ENCODE measurements at regions not wholly inside any gene's neighbourhood (a gene's known extent, or its start where the extent isn't known, plus 50 kb on each side); places are given as distances from the start of the nearest gene placed in this dataset.

DNA sequence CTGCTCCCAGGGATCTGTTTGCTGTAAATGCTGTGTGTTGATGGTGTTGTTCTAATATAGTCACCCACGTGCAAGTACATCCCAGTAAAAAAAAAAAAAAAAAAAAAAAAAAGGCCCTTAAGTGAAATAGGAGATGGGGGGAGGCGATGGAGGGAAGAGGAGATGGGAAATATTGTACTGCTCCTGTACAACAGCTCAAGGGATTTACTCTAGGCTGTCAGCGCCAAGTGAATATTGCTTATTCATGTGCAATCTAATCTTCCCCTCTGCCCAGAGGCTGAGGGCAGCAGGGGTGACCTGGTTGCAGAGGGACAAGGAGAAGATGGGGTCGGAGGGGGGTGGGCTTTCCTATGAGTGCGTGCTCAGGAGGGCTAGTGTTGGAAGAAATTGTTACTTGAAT lies 206.2 kb upstream of the CADM1 start:
- no peaks in the 10 kb centered on the region for H3K36me3 Mint-ChIP-seq (ENCODE audit: insufficient read depth)

DNA sequence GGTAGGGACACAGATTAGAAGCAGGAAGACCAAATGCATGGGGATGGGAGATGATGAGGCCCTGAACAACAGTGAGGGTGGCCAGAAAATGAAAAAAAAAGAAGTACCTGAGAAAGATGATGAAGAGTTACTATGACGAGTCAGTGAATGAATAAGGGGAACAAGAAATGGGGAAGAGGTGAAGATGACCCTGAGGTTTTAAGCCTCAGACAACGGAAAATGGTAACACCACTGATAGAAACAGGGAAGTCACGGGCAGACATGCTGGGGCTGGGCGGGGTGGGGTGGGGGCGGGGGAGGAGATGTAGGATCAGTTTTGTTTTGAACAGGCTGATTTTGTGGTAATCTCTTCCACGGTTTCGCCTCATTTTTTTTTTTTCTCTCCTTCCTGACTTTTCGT lies 205.1 kb upstream of the CADM1 start:
- Mint-ChIP-seq H3K36me3 (ENCODE audit: insufficient read depth) (no peaks in the 10 kb centered on the region), H3K27ac (no peak overlapping the region), H3K27me3 (peaks cover 9 to 13% of the 10 kb centered on the region in 2 donors), H3K9me3 (no peaks in the 10 kb centered on the region), H3K4me3 (no peak overlapping the region), H3K4me1 (ENCODE audit: low read depth in 2 of 2) (no peaks in the 10 kb centered on the region)
- DNase-seq, result no peak
- ATAC-seq (replicated peaks), result peak; percentile 32

More for the DNA sequence above, 206.2 kb upstream of the CADM1 start:
- Mint-ChIP-seq H3K4me3 (no peak overlapping the region), H3K4me1 (ENCODE audit: low read depth in 2 of 2) (no peaks in the 10 kb centered on the region), H3K9me3 (no peaks in the 10 kb centered on the region), H3K27ac (no peak overlapping the region), H3K27me3 (peaks cover 9 to 21% of the 10 kb centered on the region in 2 donors)
- no peak for DNase-seq
- no peak for ATAC-seq (replicated peaks)

DNA sequence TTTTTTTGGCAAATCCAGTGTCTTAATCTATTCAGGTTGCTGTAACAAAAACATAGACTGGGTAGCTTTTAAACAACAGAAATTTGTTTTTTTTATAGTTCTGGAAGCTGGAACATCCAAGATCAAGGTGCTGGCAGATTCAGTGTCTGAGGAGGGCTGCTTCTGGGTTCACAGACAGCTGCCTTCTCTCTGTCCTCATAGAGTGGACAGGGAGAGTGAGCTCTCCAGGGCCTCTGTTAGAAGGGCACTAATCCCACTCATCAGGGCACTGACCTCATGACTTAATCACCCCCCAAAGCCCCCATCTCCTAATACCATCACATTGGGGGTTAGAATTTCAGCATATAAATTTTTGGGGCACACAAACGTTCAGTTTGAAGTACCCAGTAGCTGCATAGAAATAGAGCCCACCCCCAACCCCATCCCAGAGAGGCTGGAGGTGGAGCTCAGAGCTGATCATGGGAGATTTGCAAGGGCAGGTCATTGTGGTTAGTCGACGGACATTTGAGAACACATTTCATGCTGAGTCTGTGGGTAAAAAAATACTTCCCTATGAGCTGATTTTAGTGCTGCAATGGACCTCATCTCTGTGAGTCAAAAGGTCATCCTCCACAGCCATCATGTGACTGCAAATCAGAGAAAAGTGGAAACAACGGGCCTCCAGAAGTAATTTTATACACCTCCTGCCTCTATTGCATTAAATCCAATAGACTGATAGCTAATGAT lies 203.1 kb upstream of the CADM1 start:
- Mint-ChIP-seq H3K4me1 (ENCODE audit: low read depth in 2 of 2) (no peaks in the 10 kb centered on the region), H3K27ac (no peak overlapping the region), H3K36me3 (ENCODE audit: insufficient read depth) (no peaks in the 10 kb centered on the region), H3K9me3 (no peaks in the 10 kb centered on the region), H3K27me3 (peaks cover 9 to 14% of the 10 kb centered on the region in 2 donors), H3K4me3 (no peak overlapping the region)
- no peak for DNase-seq
- ATAC-seq (replicated peaks), result peak; percentile 16

DNA sequence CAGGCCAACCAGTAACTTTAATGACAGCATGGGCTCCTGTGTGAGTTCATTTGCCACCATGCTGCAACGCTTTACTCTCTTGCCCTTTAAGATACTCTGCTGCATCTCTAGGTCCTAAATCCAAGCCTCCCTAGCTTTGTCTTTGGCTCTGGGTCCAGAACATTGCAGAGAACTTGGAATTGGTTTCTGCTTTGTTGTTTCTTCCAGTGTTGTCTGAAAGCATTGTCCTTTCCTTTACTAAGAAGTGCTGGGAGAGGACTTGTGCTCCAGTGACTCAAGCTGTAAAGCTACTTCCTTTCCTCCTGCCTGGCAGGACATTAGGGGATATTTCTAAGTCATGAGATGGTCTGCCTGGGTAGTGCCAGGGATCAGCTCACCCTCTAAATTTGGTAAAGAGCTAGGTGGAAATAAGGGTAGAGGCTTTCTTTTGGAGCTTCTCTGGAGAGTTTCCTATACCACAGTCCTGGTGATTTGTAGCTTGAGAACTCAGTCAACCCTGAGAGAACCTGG lies 202.5 kb upstream of the CADM1 start:
- DNase-seq (no peak), ATAC-seq (replicated peaks) (no peak)
- no peak overlapping the region for H3K4me3 Mint-ChIP-seq
- no peaks in the 10 kb centered on the region for H3K4me1 Mint-ChIP-seq (ENCODE audit: low read depth in 2 of 2)
- peaks cover 9 to 21% of the 10 kb centered on the region in 2 donors for H3K27me3 Mint-ChIP-seq
- no peak overlapping the region for H3K27ac Mint-ChIP-seq
- H3K9me3 Mint-ChIP-seq, result no peaks in the 10 kb centered on the region
- H3K36me3 Mint-ChIP-seq (ENCODE audit: insufficient read depth), result no peaks in the 10 kb centered on the region

DNA sequence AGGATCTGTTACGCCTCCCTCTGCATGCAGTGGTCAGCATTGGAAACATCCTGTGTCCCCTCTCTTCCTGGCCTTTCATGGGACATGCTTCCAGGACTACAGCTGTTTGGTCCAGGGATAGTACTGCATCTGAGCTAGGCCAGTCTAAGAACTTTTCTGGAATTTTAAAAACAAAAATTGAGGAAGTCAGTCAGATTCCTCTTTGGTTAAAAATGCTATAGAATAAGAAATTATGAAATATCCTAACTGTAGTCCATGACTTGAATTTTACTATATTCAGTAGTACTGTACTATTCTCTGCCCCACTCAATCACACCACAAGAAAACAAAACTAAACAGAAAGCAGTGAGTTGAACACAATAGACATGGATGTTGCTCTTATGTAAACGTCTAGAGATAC lies 201.0 kb upstream of the CADM1 start:
- Mint-ChIP-seq H3K27ac (no peak overlapping the region), H3K4me3 (no peak overlapping the region), H3K4me1 (ENCODE audit: low read depth in 2 of 2) (no peaks in the 10 kb centered on the region), H3K27me3 (peaks cover 13 to 23% of the 10 kb centered on the region in 2 donors), H3K9me3 (no peaks in the 10 kb centered on the region), H3K36me3 (ENCODE audit: insufficient read depth) (no peaks in the 10 kb centered on the region)
- ATAC-seq (replicated peaks) (no peak), DNase-seq (no peak)

DNA sequence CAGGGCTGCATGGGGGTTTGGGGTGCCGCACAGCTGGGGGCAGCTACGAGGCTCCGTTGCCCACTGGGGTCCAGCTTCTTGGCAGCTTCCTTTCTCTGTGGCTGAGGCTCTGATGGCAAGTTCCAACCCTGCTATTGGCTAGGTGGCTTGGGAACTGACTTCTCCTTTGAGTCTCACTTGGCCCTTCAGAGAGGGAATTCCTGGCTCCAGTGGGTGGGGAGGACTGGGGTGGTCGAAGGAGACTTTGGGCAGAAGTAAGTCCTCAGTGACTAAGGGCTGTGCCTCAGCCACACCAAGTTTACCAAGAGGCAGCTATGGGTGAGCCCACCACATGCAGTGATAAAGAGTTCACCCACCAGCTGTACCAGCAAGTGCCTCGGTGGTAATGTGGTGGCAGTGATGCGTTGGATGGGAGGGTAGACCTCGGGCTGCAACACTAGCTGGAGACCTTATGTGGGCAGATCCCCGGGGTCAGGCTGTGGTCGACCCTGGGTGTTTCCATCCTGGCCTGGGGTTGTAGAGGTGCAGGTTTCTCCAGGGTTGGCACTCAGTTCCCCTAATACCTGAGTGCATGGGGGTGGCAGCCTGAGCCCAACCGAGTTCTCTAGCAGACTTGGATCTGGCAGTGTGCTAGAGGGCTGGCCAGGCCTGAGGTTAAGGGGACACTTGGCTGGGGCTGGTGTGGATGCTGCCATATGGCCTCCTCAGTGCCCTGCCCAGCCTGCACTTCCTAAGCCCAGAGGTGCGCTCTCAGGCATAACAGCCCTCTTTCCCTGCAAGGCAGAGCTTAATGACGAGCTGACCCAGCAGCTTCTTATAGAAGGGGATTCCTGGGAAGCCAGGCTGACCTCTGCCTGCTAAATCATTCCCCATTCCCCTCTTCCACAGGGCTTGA lies 197.0 kb upstream of the CADM1 start:
- DNase-seq (no peak), ATAC-seq (replicated peaks) (no peak)
- H3K27me3 Mint-ChIP-seq, result peaks cover 17 to 18% of the 10 kb centered on the region in 2 donors
- H3K9me3 Mint-ChIP-seq, result no peaks in the 10 kb centered on the region
- no peaks in the 10 kb centered on the region for H3K36me3 Mint-ChIP-seq (ENCODE audit: insufficient read depth)
- no peaks in the 10 kb centered on the region for H3K4me1 Mint-ChIP-seq (ENCODE audit: low read depth in 2 of 2)
- no peak overlapping the region for H3K27ac Mint-ChIP-seq
- H3K4me3 Mint-ChIP-seq, result no peak overlapping the region

DNA sequence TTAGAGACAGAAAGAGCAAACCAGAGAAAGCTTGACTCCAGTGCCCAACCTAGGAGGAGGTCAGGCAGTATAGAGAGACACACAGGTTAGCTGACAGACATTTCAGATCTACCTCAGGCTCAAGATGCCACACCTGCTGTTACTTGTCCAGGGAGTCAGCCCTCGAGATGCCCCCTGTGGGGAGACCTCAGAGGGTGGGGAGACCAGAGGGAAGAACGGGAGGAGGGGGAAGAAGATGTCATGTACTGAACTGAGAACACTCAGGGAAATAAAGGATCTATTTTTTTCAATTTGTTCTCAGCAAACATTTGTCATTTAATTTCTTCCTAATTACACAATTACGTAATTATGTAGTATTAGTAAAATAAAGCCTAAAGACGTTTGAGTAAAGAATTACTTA lies 196.3 kb upstream of the CADM1 start:
- no peak for ATAC-seq (replicated peaks)
- no peaks in the 10 kb centered on the region for H3K4me1 Mint-ChIP-seq (ENCODE audit: low read depth in 2 of 2)
- no peak overlapping the region for H3K27ac Mint-ChIP-seq
- H3K9me3 Mint-ChIP-seq, result no peaks in the 10 kb centered on the region
- H3K27me3 Mint-ChIP-seq, result peaks cover 24 to 25% of the 10 kb centered on the region in 2 donors
- no peak overlapping the region for H3K4me3 Mint-ChIP-seq
- no peaks in the 10 kb centered on the region for H3K36me3 Mint-ChIP-seq (ENCODE audit: insufficient read depth)
- no peak for DNase-seq

DNA sequence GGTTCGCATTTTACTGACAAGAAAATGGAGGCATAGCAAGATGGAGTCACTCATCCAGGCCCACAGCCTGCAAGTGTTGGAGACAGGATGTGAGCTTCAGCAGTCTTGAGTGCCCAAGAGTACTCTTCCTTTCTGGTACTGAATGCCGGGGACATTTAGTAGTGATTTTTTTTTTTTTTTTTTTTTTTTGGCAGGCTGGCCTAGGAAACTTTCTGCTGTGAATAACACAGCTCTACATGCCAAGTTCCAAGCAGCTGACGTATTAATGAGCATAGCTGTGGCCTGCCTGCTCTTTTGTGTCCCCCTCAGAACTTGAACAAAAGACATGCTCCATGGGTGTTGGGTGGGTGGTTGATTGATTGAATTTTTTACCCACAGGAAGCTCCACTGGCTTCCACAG lies 195.5 kb upstream of the CADM1 start:
- no peaks in the 10 kb centered on the region for H3K4me1 Mint-ChIP-seq (ENCODE audit: low read depth in 2 of 2)
- H3K36me3 Mint-ChIP-seq (ENCODE audit: insufficient read depth), result no peaks in the 10 kb centered on the region
- DNase-seq (no peak), ATAC-seq (replicated peaks) (no peak)
- peaks cover 25 to 29% of the 10 kb centered on the region in 2 donors for H3K27me3 Mint-ChIP-seq
- no peaks in the 10 kb centered on the region for H3K9me3 Mint-ChIP-seq
- H3K4me3 Mint-ChIP-seq, result no peak overlapping the region
- H3K27ac Mint-ChIP-seq, result no peak overlapping the region

DNA sequence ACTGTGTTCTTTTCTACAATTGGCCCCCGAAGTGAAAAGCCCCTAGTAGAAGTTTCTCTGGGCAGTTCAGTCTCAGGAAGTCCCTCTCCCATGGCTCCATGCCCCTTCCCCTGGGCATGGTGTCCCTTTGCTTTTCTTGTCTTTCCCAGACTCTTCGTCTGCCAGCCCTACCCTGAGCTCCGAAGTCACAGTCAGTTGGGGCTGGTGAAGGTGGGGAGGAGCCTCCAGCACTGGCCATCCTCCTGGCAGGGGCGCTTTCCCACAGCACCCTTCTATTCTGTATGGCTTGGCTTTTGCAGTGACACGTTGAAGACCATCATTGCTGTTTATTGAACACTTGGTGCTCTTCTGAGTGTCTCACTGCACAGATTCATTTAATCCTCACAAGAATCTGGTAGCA lies 195.1 kb upstream of the CADM1 start:
- ATAC-seq (replicated peaks) (no peak), DNase-seq (no peak)
- no peaks in the 10 kb centered on the region for H3K36me3 Mint-ChIP-seq (ENCODE audit: insufficient read depth)
- no peak overlapping the region for H3K4me3 Mint-ChIP-seq
- H3K9me3 Mint-ChIP-seq, result no peaks in the 10 kb centered on the region
- peaks cover 25 to 29% of the 10 kb centered on the region in 2 donors for H3K27me3 Mint-ChIP-seq
- H3K27ac Mint-ChIP-seq, result no peak overlapping the region
- no peaks in the 10 kb centered on the region for H3K4me1 Mint-ChIP-seq (ENCODE audit: low read depth in 2 of 2)

DNA sequence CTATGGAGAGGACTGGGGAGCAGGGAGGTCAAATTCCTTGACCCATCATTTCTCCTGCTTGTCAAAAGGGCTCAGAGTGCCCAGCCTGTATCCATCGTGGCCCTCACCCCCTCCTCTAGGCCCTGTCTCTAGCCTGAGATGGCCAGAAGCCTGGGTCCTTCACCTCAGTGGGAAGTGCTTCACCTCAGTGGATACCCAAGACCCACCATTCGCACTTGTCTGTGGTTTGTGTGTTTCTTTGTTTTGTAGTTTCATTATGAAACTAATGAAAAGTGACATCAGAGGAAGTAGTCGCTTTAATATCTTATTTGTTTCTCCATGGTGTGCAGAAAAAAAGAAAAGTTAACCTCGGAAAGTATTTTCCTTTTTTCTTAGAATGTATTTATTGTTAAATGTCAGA lies 194.0 kb upstream of the CADM1 start:
- ATAC-seq (replicated peaks) (no peak), DNase-seq (no peak)
- Mint-ChIP-seq H3K36me3 (ENCODE audit: insufficient read depth) (no peaks in the 10 kb centered on the region), H3K4me3 (no peak overlapping the region), H3K27me3 (peaks cover 25 to 29% of the 10 kb centered on the region in 2 donors), H3K27ac (no peak overlapping the region), H3K9me3 (no peaks in the 10 kb centered on the region), H3K4me1 (ENCODE audit: low read depth in 2 of 2) (no peaks in the 10 kb centered on the region)

DNA sequence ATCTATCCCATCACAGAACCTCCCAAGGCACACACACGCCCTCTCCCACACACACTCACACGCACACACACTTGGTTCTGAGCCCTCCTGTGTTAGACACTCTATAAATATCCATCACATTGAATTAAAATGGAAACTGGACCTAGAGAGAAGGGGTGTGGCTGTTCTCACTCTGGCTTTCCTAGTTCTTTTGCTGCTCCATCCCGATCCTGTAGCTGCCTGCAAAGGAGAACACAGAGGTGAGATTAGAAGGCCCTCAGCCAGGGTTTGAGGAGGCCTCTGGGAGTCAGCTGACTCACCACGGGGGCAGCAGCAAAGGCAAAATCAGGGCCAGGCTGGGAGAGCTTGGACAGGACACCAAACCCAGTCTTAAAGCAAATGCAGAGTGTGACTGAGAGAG lies 192.3 kb upstream of the CADM1 start:
- ATAC-seq (replicated peaks), result no peak
- Mint-ChIP-seq H3K27ac (no peak overlapping the region), H3K27me3 (peaks cover 30 to 40% of the 10 kb centered on the region in 2 donors)

DNA sequence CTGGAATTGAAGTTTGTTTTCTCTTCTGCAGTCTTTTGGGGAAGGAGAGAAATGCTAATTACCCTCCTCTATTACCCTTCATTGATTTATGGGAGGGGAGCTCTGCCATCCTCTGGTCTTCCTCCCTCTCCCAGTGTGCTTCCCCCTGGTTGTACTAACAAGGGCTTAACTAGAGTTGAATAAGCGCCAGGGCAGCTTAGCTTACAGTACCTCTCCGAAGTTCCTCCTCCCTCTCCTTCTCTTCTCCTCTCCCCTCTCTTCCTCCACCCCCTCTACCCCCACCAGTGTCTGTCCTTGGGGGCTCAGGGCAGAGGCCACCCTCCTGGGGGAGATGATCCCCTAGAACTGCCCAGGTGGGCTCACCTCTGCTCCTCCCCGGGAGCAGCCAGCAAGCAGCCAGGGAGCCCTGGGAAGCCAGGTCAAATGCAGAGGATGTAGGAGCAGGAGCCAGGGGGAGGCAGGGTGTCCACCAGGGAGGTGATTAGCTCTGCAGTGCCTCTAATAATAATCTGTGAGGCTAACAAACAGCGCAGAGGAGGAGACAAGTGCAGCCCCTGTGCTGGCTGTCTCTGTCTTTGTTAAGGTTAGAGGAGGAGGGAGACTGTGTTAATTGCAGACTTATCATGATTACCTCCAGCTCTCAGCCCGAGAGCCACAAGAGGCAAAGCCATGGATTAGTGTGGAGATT lies 191.6 kb upstream of the CADM1 start:
- ATAC-seq (replicated peaks) (no peak), DNase-seq (no peak)
- Mint-ChIP-seq H3K36me3 (ENCODE audit: insufficient read depth) (no peaks in the 10 kb centered on the region), H3K4me3 (no peak overlapping the region), H3K27ac (no peak overlapping the region), H3K4me1 (ENCODE audit: low read depth in 2 of 2) (no peaks in the 10 kb centered on the region), H3K9me3 (no peaks in the 10 kb centered on the region), H3K27me3 (peaks cover 22 to 40% of the 10 kb centered on the region in 2 donors)

More for the DNA sequence above, 192.3 kb upstream of the CADM1 start:
- no peaks in the 10 kb centered on the region for H3K36me3 Mint-ChIP-seq (ENCODE audit: insufficient read depth)
- no peak for DNase-seq
- H3K4me3 Mint-ChIP-seq, result no peak overlapping the region
- H3K9me3 Mint-ChIP-seq, result no peaks in the 10 kb centered on the region
- no peaks in the 10 kb centered on the region for H3K4me1 Mint-ChIP-seq (ENCODE audit: low read depth in 2 of 2)

DNA sequence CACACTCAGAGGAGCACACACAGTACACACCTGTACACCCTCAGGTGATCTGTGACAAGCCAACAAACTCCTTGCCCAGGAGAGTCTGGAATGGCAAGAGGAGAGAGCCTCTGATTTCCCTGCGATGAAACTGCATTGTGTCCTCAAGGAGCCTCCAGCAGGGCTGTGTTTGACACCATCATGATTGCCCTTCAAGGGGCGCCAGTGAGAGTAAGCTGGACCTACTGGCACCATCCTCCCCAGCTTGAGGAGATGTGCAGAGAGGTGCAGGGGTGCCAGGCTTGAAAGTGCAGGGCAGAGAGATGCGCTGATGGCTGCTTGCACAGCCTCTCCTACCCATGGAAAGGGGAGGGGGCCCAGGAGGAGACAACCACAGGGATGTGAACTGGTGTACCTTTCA lies 188.8 kb upstream of the CADM1 start:
- Mint-ChIP-seq H3K27me3 (peaks cover 21 to 28% of the 10 kb centered on the region in 2 donors), H3K4me1 (ENCODE audit: low read depth in 2 of 2) (no peaks in the 10 kb centered on the region), H3K36me3 (ENCODE audit: insufficient read depth) (no peaks in the 10 kb centered on the region), H3K27ac (no peak overlapping the region), H3K9me3 (no peaks in the 10 kb centered on the region), H3K4me3 (no peak overlapping the region)
- ATAC-seq (replicated peaks), result no peak
- no peak for DNase-seq

Data from effector memory CD8-positive, alpha-beta T cell (primary cell).